Endothelial cell of umbilical vein (primary cell): ENCODE measurements at regions not wholly inside any gene's neighbourhood (a gene's known extent, or its start where the extent isn't known, plus 50 kb on each side); places are given as distances from the start of the nearest gene placed in this dataset.

Source experiments
- CTCF ChIP-seq, 2 donors: IDR thresholded peaks; 1 replicate in 1 of 2; 2 replicates in 1 of 2; pipeline ENCODE4 v1.5.1; 2011; ENCODE audit warnings: low read length in 2 of 2, mild to moderate bottlenecking in 2 of 2, moderate library complexity in 2 of 2, control low read depth in 1 of 2, inconsistent platforms in 1 of 2, low read depth in 1 of 2; ENCODE audit not compliant: insufficient read depth in 1 of 2; ENCODE audit errors: extremely low read depth in 1 of 2
- EZH2 ChIP-seq: IDR thresholded peaks from 2 replicates; pipeline ENCODE4 v1.6.1; 2012; ENCODE audit warnings: borderline replicate concordance, low read depth, mild to moderate bottlenecking, moderate library complexity, low read length, inconsistent platforms; ENCODE audit not compliant: severe bottlenecking
- FOS ChIP-seq: IDR thresholded peaks from 2 replicates; pipeline ENCODE4 v1.6.1; 2011; ENCODE audit warnings: mild to moderate bottlenecking, low read length, moderate library complexity, borderline replicate concordance; ENCODE audit not compliant: insufficient read depth
- MAX ChIP-seq: IDR thresholded peaks from 2 replicates; pipeline ENCODE4 v1.6.1; 2011; ENCODE audit not compliant: insufficient read depth, insufficient read length
- POLR2A ChIP-seq: IDR thresholded peaks from 2 replicates; pipeline ENCODE4 v1.6.1; 2012; ENCODE audit warnings: low read depth, mild to moderate bottlenecking, control low read depth, low read length
- POLR2AphosphoS5 ChIP-seq: IDR thresholded peaks from 2 replicates; pipeline ENCODE4 v1.6.1; 2012; ENCODE audit warnings: low read depth, mild to moderate bottlenecking, control low read depth, low read length, moderate library complexity; ENCODE audit not compliant: insufficient read depth

- TF ChIP-seq CTCF (IDR thresholded peaks at IDR 0.05; ENCODE audit: extremely low read depth in 1 of 2, insufficient read depth in 1 of 2, low read depth in 1 of 2, low read length in 2 of 2) (no peak), POLR2AphosphoS5 (no peak), FOS (no peak), MAX (no peak), EZH2 (no peak), POLR2A (no peak)
These were observed 265.8 kb downstream of the BUD13 start for GRCh38 chr11:116507016-116507415.
